ENCODE measurements at regions not wholly inside any gene's neighbourhood (a gene's known extent, or its start where the extent isn't known, plus 50 kb on each side); places are given as distances from the start of the nearest gene placed in this dataset.

DNA sequence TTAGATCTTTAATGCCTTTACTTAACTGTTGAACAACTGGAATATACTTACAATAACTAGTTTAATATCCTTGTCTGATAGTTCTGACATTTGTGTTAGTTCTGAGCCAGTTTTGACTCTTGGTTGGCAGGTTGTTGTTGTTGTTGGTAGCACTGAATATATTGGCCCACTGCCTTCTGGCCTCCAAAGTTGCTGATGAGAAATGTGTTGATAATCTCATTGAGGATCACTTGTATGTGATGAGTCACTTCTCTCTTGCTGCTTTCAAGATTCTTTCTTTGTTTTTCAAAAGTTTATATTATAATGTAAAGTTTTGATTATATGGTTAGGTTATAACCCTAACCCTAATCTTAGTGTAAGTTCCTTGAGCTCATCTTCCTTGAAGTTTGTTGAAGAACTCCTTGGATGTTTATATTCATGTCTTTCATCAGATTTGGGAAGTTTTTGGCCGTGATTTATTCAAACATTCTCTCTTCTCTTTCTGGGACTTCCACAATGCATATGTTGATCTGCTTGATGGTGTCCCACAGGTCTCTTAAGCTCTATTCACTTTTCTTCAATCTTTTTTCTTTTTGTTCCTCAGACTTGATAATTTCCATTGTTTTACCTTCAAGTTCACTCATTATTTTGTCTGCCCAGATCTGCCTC is 149.7 kb downstream of the FGF18 start:
- no peak for TF ChIP-seq POLR2A (IDR thresholded peaks at IDR 0.05; ENCODE audit: low read length)
- TF ChIP-seq GATA1 (IDR thresholded peaks at IDR 0.05; ENCODE audit: low read depth, low read length): no peak

Data from erythroblast (primary cell).